ENCODE measurements at regions not wholly inside any gene's neighbourhood (a gene's known extent, or its start where the extent isn't known, plus 50 kb on each side); places are given as distances from the start of the nearest gene placed in this dataset.

GRCh38 chr19:28933039-28933438 lies 279.9 kb downstream of the UQCRFS1 start:
- Histone ChIP-seq H3K27me3 (replicated peaks; ENCODE audit: control insufficient read depth, insufficient read depth, low read length) (no peaks in the 10 kb centered on the region), H3K36me3 (ENCODE audit: control insufficient read depth, insufficient read depth, low read length, severe bottlenecking) (no peaks in the 10 kb centered on the region), H3K9me3 (ENCODE audit: control insufficient read depth, low read length) (no peaks in the 10 kb centered on the region), H3K4me3 (ENCODE audit: low read length) (no peak overlapping the region), H3K4me1 (ENCODE audit: control insufficient read depth, insufficient read depth, low read length) (no peaks in the 10 kb centered on the region), H3K9ac (ENCODE audit: low read length) (no peak overlapping the region)
- DNase-seq (ENCODE audit: low read depth): no peak

- H3K4me1 ChIP-seq (ENCODE audit: control insufficient read depth, insufficient read depth, low read length): no peaks in the 10 kb centered on the region
- H3K36me3 ChIP-seq (ENCODE audit: control insufficient read depth, insufficient read depth, low read length, severe bottlenecking): no peaks in the 10 kb centered on the region
- no peak overlapping the region for H3K4me3 ChIP-seq (ENCODE audit: low read length)
- no peak for DNase-seq (ENCODE audit: low read depth)
- no peaks in the 10 kb centered on the region for H3K9me3 ChIP-seq (ENCODE audit: control insufficient read depth, low read length)
- H3K9ac ChIP-seq (ENCODE audit: low read length): no peak overlapping the region
- no peaks in the 10 kb centered on the region for H3K27me3 ChIP-seq (replicated peaks; ENCODE audit: control insufficient read depth, insufficient read depth, low read length)
Observed at GRCh38 chr19:28932446-28932845, 280.5 kb downstream of the UQCRFS1 start.

GRCh38 chr19:28929006-28929405 lies 283.9 kb downstream of the UQCRFS1 start:
- H3K9ac ChIP-seq (ENCODE audit: low read length): no peak overlapping the region

GRCh38 chr19:28927456-28927855 lies 285.5 kb downstream of the UQCRFS1 start:
- Histone ChIP-seq H3K4me1 (ENCODE audit: control insufficient read depth, insufficient read depth, low read length) (no peaks in the 10 kb centered on the region), H3K27me3 (replicated peaks; ENCODE audit: control insufficient read depth, insufficient read depth, low read length) (peaks cover 6% of the 10 kb centered on the region), H3K9me3 (ENCODE audit: control insufficient read depth, low read length) (peaks cover 7% of the 10 kb centered on the region), H3K36me3 (ENCODE audit: control insufficient read depth, insufficient read depth, low read length, severe bottlenecking) (no peaks in the 10 kb centered on the region), H3K4me3 (ENCODE audit: low read length) (no peak overlapping the region), H3K9ac (ENCODE audit: low read length) (no peak overlapping the region)
- DNase-seq (ENCODE audit: low read depth): no peak

More at GRCh38 chr19:28929006-28929405, 283.9 kb downstream of the UQCRFS1 start:
- Histone ChIP-seq H3K36me3 (ENCODE audit: control insufficient read depth, insufficient read depth, low read length, severe bottlenecking) (no peaks in the 10 kb centered on the region), H3K4me3 (ENCODE audit: low read length) (no peak overlapping the region), H3K27me3 (replicated peaks; ENCODE audit: control insufficient read depth, insufficient read depth, low read length) (no peaks in the 10 kb centered on the region), H3K9me3 (ENCODE audit: control insufficient read depth, low read length) (peaks cover 7% of the 10 kb centered on the region), H3K4me1 (ENCODE audit: control insufficient read depth, insufficient read depth, low read length) (no peaks in the 10 kb centered on the region)
- peak; percentile 32 for DNase-seq (ENCODE audit: low read depth)

- H3K9ac ChIP-seq (ENCODE audit: low read length): no peak overlapping the region
Observed at GRCh38 chr19:28920269-28921066, 292.5 kb downstream of the UQCRFS1 start.

GRCh38 chr19:28917621-28918020 lies 295.3 kb downstream of the UQCRFS1 start:
- Histone ChIP-seq H3K4me1 (ENCODE audit: control insufficient read depth, insufficient read depth, low read length) (no peaks in the 10 kb centered on the region), H3K27me3 (replicated peaks; ENCODE audit: control insufficient read depth, insufficient read depth, low read length) (peaks cover 21% of the 10 kb centered on the region), H3K36me3 (ENCODE audit: control insufficient read depth, insufficient read depth, low read length, severe bottlenecking) (no peaks in the 10 kb centered on the region), H3K4me3 (ENCODE audit: low read length) (no peak overlapping the region), H3K9me3 (ENCODE audit: control insufficient read depth, low read length) (no peaks in the 10 kb centered on the region), H3K9ac (ENCODE audit: low read length) (no peak overlapping the region)
- DNase-seq (ENCODE audit: low read depth): no peak

More at GRCh38 chr19:28920269-28921066, 292.5 kb downstream of the UQCRFS1 start:
- DNase-seq (ENCODE audit: low read depth): no peak
- Histone ChIP-seq H3K36me3 (ENCODE audit: control insufficient read depth, insufficient read depth, low read length, severe bottlenecking) (no peaks in the 10 kb centered on the region), H3K4me3 (ENCODE audit: low read length) (no peak overlapping the region), H3K4me1 (ENCODE audit: control insufficient read depth, insufficient read depth, low read length) (no peaks in the 10 kb centered on the region), H3K27me3 (replicated peaks; ENCODE audit: control insufficient read depth, insufficient read depth, low read length) (peaks cover 22% of the 10 kb centered on the region), H3K9me3 (ENCODE audit: control insufficient read depth, low read length) (peaks cover 1% of the 10 kb centered on the region)

- Histone ChIP-seq H3K9ac (ENCODE audit: low read length) (no peak overlapping the region), H3K4me3 (ENCODE audit: low read length) (no peak overlapping the region), H3K4me1 (ENCODE audit: control insufficient read depth, insufficient read depth, low read length) (no peaks in the 10 kb centered on the region), H3K9me3 (ENCODE audit: control insufficient read depth, low read length) (no peaks in the 10 kb centered on the region), H3K36me3 (ENCODE audit: control insufficient read depth, insufficient read depth, low read length, severe bottlenecking) (no peaks in the 10 kb centered on the region), H3K27me3 (replicated peaks; ENCODE audit: control insufficient read depth, insufficient read depth, low read length) (peaks cover 19% of the 10 kb centered on the region)
- no peak for DNase-seq (ENCODE audit: low read depth)
Observed at GRCh38 chr19:28915737-28916460, 297.1 kb downstream of the UQCRFS1 start.

- H3K9me3 ChIP-seq (ENCODE audit: control insufficient read depth, low read length): no peaks in the 10 kb centered on the region
- H3K9ac ChIP-seq (ENCODE audit: low read length): no peak overlapping the region
- H3K36me3 ChIP-seq (ENCODE audit: control insufficient read depth, insufficient read depth, low read length, severe bottlenecking): no peaks in the 10 kb centered on the region
- H3K27me3 ChIP-seq (replicated peaks; ENCODE audit: control insufficient read depth, insufficient read depth, low read length): peaks cover 19% of the 10 kb centered on the region
- DNase-seq (ENCODE audit: low read depth): no peak
- no peaks in the 10 kb centered on the region for H3K4me1 ChIP-seq (ENCODE audit: control insufficient read depth, insufficient read depth, low read length)
- H3K4me3 ChIP-seq (ENCODE audit: low read length): no peak overlapping the region
Observed at GRCh38 chr19:28915202-28915601, 297.7 kb downstream of the UQCRFS1 start.

GRCh38 chr19:28914173-28914572 lies 298.8 kb downstream of the UQCRFS1 start:
- Histone ChIP-seq H3K9me3 (ENCODE audit: control insufficient read depth, low read length) (no peaks in the 10 kb centered on the region), H3K4me1 (ENCODE audit: control insufficient read depth, insufficient read depth, low read length) (no peaks in the 10 kb centered on the region), H3K4me3 (ENCODE audit: low read length) (no peak overlapping the region), H3K36me3 (ENCODE audit: control insufficient read depth, insufficient read depth, low read length, severe bottlenecking) (no peaks in the 10 kb centered on the region), H3K27me3 (replicated peaks; ENCODE audit: control insufficient read depth, insufficient read depth, low read length) (peaks cover 22% of the 10 kb centered on the region), H3K9ac (ENCODE audit: low read length) (no peak overlapping the region)
- DNase-seq (ENCODE audit: low read depth): no peak

GRCh38 chr19:28913626-28914025 lies 299.3 kb downstream of the UQCRFS1 start:
- Histone ChIP-seq H3K9ac (ENCODE audit: low read length) (no peak overlapping the region), H3K27me3 (replicated peaks; ENCODE audit: control insufficient read depth, insufficient read depth, low read length) (peaks cover 22% of the 10 kb centered on the region), H3K4me3 (ENCODE audit: low read length) (no peak overlapping the region), H3K9me3 (ENCODE audit: control insufficient read depth, low read length) (no peaks in the 10 kb centered on the region), H3K4me1 (ENCODE audit: control insufficient read depth, insufficient read depth, low read length) (no peaks in the 10 kb centered on the region), H3K36me3 (ENCODE audit: control insufficient read depth, insufficient read depth, low read length, severe bottlenecking) (no peaks in the 10 kb centered on the region)
- DNase-seq (ENCODE audit: low read depth): no peak

GRCh38 chr19:28908941-28909340 lies 304.0 kb downstream of the UQCRFS1 start:
- peaks cover 20% of the 10 kb centered on the region for H3K27me3 ChIP-seq (replicated peaks; ENCODE audit: control insufficient read depth, insufficient read depth, low read length)
- no peaks in the 10 kb centered on the region for H3K36me3 ChIP-seq (ENCODE audit: control insufficient read depth, insufficient read depth, low read length, severe bottlenecking)
- H3K4me1 ChIP-seq (ENCODE audit: control insufficient read depth, insufficient read depth, low read length): peaks cover 5% of the 10 kb centered on the region
- H3K9me3 ChIP-seq (ENCODE audit: control insufficient read depth, low read length): no peaks in the 10 kb centered on the region
- no peak overlapping the region for H3K4me3 ChIP-seq (ENCODE audit: low read length)
- H3K9ac ChIP-seq (ENCODE audit: low read length): no peak overlapping the region
- DNase-seq (ENCODE audit: low read depth): no peak

All from adipocyte (in vitro differentiated cells).